Effector memory CD8-positive, alpha-beta T cell (primary cell): ENCODE measurements at regions not wholly inside any gene's neighbourhood (a gene's known extent, or its start where the extent isn't known, plus 50 kb on each side); places are given as distances from the start of the nearest gene placed in this dataset.
"Not testable (repeated sequence)": the region's sequence is repeated elsewhere in the genome, so short reads cannot be mapped to it uniquely, and the experiment has no call there.

ENCODE experiments used
- ATAC-seq: fragments of 150-1000 bp; cut with Tn5 transposase; replicated peaks from 2 replicates; pipeline ENCODE4 v1.10.0; 2021; ENCODE audit warnings: mild to moderate bottlenecking, moderate library complexity
- DNase-seq, 3 experiments: peaks; one replicate each; pipeline ENCODE4 v3.0.0; 2021
- H3K27ac Mint-ChIP-seq, 2 donors: one replicate each; pipeline ENCODE4 v1.8.0; 2022; ENCODE audit warnings: mild to moderate bottlenecking in 2 of 2, mixed read lengths in 2 of 2, moderate library complexity in 2 of 2
- H3K27me3 Mint-ChIP-seq, 2 donors: one replicate each; pipeline ENCODE4 v1.8.0; 2022; ENCODE audit warnings: mixed read lengths in 2 of 2
- H3K36me3 Mint-ChIP-seq: one replicate; pipeline ENCODE4 v1.8.0; 2022; ENCODE audit warnings: mild to moderate bottlenecking, moderate library complexity, mixed read lengths; ENCODE audit not compliant: insufficient read depth
- H3K4me1 Mint-ChIP-seq, 2 donors: one replicate each; pipeline ENCODE4 v1.8.0; 2022; ENCODE audit warnings: low read depth in 2 of 2, mixed read lengths in 2 of 2
- H3K4me3 Mint-ChIP-seq, 2 donors: one replicate each; pipeline ENCODE4 v1.8.0; 2022; ENCODE audit warnings: mild to moderate bottlenecking in 2 of 2, mixed read lengths in 2 of 2, moderate library complexity in 2 of 2
- H3K9me3 Mint-ChIP-seq, 2 donors: one replicate each; pipeline ENCODE4 v1.8.0; 2022; ENCODE audit warnings: mixed read lengths in 2 of 2

DNA sequence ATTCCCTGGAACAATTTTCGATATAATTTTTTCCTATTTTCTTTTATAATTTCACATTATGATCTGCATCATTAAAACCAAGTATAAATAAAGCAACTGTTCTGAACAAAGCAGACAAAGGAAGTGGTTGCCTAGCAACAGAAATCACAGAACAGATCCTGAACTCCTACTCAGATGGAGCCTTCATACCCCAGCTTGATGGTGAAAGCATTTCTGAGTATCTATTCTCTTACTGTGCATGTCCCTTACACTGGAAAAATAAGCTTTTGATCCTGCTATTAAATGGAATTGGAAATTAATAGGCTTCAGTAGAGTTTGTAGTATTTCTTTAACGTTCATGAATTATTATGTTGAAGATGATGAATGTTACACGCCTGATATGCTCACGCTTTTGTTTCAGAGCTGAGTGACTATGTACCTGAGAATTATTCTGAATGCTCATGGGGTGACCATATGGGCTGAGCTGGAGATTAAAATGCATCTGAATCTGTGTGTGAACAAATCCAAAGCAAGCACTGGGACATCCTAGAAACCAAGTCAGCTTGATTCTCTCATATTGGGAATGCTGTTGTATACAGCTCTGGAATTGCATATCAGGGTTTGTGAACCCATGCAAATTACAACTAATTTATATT is 254.0 kb downstream of the KCNJ3 start:
- Mint-ChIP-seq H3K36me3 (no peaks in the 10 kb centered on the region), H3K4me1 (no peaks in the 10 kb centered on the region), H3K4me3 (no peak overlapping the region), H3K27me3 (no peaks in the 10 kb centered on the region), H3K9me3 (peaks cover 2% of the 10 kb centered on the region in 2 donors), H3K27ac (no peak overlapping the region)
- DNase-seq, result no peak
- ATAC-seq, result no peak

- H3K27me3 Mint-ChIP-seq, H3K9me3 Mint-ChIP-seq, H3K4me1 Mint-ChIP-seq, H3K36me3 Mint-ChIP-seq, H3K4me3 Mint-ChIP-seq, ATAC-seq, DNase-seq, H3K27ac Mint-ChIP-seq: not testable (repeated sequence)
Observed at GRCh38 chr2:154947416-154947815, 248.9 kb downstream of the KCNJ3 start.

DNA sequence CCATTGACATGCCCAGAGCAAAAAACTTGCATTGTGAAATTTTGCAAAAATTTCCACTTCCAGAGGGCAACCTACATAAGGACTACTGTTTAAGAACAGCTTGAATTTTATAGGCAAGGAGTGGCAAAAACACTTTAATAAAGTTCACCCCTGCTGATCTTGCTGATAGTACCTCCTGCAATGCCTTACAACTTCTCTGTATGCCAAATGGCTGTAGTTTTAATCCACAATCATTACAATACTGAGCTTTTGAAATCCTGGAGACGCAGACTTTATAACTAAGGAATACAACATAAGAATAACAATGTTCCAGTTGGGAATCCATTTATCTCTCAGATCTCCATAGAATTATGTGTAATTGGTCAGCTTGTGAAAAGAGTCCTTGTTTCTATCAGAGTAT is 247.5 kb downstream of the KCNJ3 start:
- no peak overlapping the region for H3K27ac Mint-ChIP-seq
- H3K4me3 Mint-ChIP-seq, result no peak overlapping the region
- H3K9me3 Mint-ChIP-seq, result peaks cover 0 to 7% of the 10 kb centered on the region in 2 donors
- H3K36me3 Mint-ChIP-seq, result no peaks in the 10 kb centered on the region
- H3K4me1 Mint-ChIP-seq, result no peaks in the 10 kb centered on the region
- DNase-seq (no peak), ATAC-seq (no peak)
- H3K27me3 Mint-ChIP-seq, result no peaks in the 10 kb centered on the region

DNA sequence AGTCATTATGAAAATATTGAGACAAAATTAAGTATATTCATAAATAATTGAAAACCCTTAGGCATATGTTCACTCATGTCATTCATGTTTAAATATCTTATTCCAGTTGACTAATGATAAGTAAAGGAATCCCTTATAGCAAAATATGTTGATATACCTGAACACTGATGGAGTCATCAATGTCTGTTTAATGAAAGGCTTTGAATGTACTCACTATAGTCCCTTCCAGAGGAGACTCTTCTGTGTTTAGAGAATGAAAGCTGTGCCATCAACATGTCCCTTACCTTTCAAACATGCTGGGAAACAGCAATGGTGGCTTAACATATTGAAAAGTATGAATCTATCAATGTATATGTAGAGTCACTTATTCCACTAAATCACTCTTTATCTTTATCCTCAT is 242.9 kb downstream of the KCNJ3 start:
- Mint-ChIP-seq H3K36me3 (no peaks in the 10 kb centered on the region), H3K4me3 (no peak overlapping the region), H3K9me3 (peaks cover 0 to 9% of the 10 kb centered on the region in 2 donors), H3K27me3 (no peaks in the 10 kb centered on the region), H3K27ac (no peak overlapping the region), H3K4me1 (no peaks in the 10 kb centered on the region)
- ATAC-seq (no peak), DNase-seq (no peak)

- ATAC-seq (no peak), DNase-seq (no peak)
- Mint-ChIP-seq H3K4me3 (no peak overlapping the region), H3K4me1 (no peaks in the 10 kb centered on the region), H3K9me3 (peaks cover 13 to 28% of the 10 kb centered on the region in 2 donors), H3K27me3 (no peaks in the 10 kb centered on the region), H3K27ac (no peak overlapping the region), H3K36me3 (no peaks in the 10 kb centered on the region)
Observed at GRCh38 chr2:154934213-154934612, 235.7 kb downstream of the KCNJ3 start.

DNA sequence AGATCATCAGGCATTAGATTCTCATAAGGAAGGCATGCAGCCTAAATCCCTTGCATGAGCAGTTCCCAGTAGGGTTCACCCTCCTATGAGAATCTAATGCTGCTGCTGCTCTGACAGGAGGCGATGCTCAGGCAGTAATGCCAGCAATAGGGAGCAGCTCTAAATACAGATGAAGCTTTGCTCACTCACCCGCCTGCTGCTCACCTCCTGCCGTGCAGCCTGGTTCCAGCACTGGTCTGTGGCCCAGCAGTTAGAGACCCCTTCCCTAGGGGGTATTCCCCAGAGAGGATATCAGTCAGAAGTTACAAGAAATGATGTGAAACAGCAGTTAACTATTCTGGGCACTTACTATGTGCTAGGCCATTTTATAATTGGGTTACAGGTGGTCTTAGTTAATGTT is 226.0 kb downstream of the KCNJ3 start:
- no peaks in the 10 kb centered on the region for H3K4me1 Mint-ChIP-seq
- DNase-seq, result no peak
- ATAC-seq, result no peak
- H3K4me3 Mint-ChIP-seq, result no peak overlapping the region
- no peaks in the 10 kb centered on the region for H3K27me3 Mint-ChIP-seq
- H3K36me3 Mint-ChIP-seq, result no peaks in the 10 kb centered on the region
- peaks cover 0 to 6% of the 10 kb centered on the region in 2 donors for H3K9me3 Mint-ChIP-seq
- no peak overlapping the region for H3K27ac Mint-ChIP-seq

DNA sequence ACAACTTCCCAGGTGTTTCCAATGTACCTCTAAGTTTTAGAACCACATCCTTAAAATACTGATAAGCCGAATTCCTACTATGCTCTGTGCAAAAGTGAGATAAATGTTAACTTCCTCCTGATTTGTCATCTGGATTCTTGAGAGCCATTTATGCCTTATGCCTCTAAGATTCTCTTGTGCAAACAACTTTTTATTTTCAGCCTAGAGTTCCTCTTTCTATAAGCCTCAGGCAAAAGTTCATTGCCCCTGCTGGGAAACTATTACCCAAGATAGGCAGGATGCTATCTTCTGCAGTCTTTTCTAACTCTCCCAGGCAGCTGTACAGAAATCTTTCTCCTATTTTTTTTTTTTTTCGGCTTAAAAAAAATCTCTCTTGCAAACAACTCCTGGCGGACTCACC is 216.1 kb downstream of the KCNJ3 start:
- ATAC-seq, result no peak
- no peaks in the 10 kb centered on the region for H3K27me3 Mint-ChIP-seq
- H3K36me3 Mint-ChIP-seq, result no peaks in the 10 kb centered on the region
- no peaks in the 10 kb centered on the region for H3K4me1 Mint-ChIP-seq
- H3K9me3 Mint-ChIP-seq, result peaks cover 0 to 9% of the 10 kb centered on the region in 2 donors
- no peak overlapping the region for H3K27ac Mint-ChIP-seq
- DNase-seq, result no peak
- no peak overlapping the region for H3K4me3 Mint-ChIP-seq

- no peaks in the 10 kb centered on the region for H3K36me3 Mint-ChIP-seq
- ATAC-seq, result no peak
- H3K27me3 Mint-ChIP-seq, result no peaks in the 10 kb centered on the region
- H3K9me3 Mint-ChIP-seq, result peaks cover 8 to 12% of the 10 kb centered on the region in 2 donors
- H3K27ac Mint-ChIP-seq, result no peak overlapping the region
- peaks cover 0 to 1% of the 10 kb centered on the region in 2 donors for H3K4me1 Mint-ChIP-seq
- no peak overlapping the region for H3K4me3 Mint-ChIP-seq
- no peak for DNase-seq
Observed at GRCh38 chr2:154912215-154912614, 213.7 kb downstream of the KCNJ3 start.

DNA sequence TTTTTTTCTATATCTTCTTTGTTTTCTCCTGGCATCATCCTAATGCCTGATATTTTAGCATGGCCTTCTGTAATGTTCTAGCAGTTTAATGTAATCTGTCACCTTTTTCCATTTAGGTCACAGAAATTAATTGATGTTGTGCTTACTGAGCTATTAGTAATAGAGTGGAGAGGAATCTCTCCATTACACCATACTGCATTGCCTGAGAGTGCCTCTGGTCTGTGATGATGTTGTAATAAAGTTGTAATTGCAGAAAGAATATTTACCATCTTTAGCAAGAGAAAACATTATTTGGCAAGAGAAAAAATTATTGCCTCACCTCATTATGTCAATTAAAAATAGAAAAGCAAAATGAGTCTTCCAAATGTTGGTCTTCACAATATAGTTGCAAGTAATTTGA is 213.2 kb downstream of the KCNJ3 start:
- H3K4me1 Mint-ChIP-seq, result peaks cover 0 to 1% of the 10 kb centered on the region in 2 donors
- H3K9me3 Mint-ChIP-seq, result peaks cover 8 to 13% of the 10 kb centered on the region in 2 donors
- DNase-seq (no peak), ATAC-seq (no peak)
- H3K4me3 Mint-ChIP-seq, result no peak overlapping the region
- no peaks in the 10 kb centered on the region for H3K36me3 Mint-ChIP-seq
- H3K27me3 Mint-ChIP-seq, result no peaks in the 10 kb centered on the region
- H3K27ac Mint-ChIP-seq, result no peak overlapping the region

- Mint-ChIP-seq H3K4me1 (peaks cover 0 to 1% of the 10 kb centered on the region in 2 donors), H3K27ac (no peak overlapping the region), H3K27me3 (no peaks in the 10 kb centered on the region), H3K36me3 (no peaks in the 10 kb centered on the region), H3K9me3 (peaks cover 5 to 13% of the 10 kb centered on the region in 2 donors), H3K4me3 (no peak overlapping the region)
- ATAC-seq (no peak), DNase-seq (no peak)
Observed at GRCh38 chr2:154910701-154911100, 212.2 kb downstream of the KCNJ3 start.

GRCh38 chr2:154908327-154908726 is 209.8 kb downstream of the KCNJ3 start:
- Mint-ChIP-seq H3K9me3 (peaks cover 9 to 27% of the 10 kb centered on the region in 2 donors), H3K4me3 (no peak overlapping the region), H3K36me3 (no peaks in the 10 kb centered on the region), H3K27me3 (no peaks in the 10 kb centered on the region), H3K4me1 (peaks cover 0 to 1% of the 10 kb centered on the region in 2 donors), H3K27ac (no peak overlapping the region)
- ATAC-seq, result no peak
- no peak for DNase-seq
